ENCODE measurements at regions not wholly inside any gene's neighbourhood (a gene's known extent, or its start where the extent isn't known, plus 50 kb on each side); places are given as distances from the start of the nearest gene placed in this dataset.

DNA sequence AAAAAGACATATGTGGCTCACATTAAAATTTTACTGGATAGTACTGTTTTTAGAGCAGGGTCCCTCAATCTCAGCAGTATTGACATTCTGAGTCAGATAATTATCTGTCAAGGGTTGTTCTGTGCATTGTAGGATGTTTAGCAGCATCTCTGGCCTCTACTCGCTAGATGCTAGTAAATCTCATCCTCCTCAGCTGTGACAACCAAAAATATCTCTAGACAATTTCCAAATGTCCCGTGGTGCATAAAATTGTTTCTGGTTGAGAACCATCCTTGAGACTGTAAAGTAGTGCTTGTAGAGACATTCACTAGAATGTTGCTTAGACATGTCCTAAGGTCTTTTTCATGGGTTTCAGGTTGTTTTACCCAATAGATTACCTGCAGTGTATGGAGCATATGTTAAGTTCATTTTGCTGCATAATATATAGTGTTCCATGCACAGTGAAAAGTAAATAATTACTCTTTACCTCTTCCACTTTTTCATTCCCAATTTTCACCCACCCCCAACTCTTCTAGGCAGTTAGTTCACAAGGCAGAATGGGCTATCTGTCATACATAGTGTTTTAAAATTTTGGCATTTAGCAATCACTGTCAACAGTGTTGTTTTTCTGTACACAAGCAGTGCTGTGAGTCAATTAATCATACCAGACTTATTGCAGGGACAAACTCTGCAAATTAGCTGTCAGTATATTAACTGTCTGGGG is 200.2 kb upstream of the SLC38A2 start:
- Histone ChIP-seq H3K27ac (ENCODE audit: low read length) (no peak overlapping the region), H3K79me2 (replicated peaks; ENCODE audit: insufficient read depth, low read length) (no peaks in the 10 kb centered on the region), H3K9me2 (ENCODE audit: insufficient read depth, low read length) (no peaks in the 10 kb centered on the region), H3K36me3 (ENCODE audit: insufficient read depth, low read length) (no peaks in the 10 kb centered on the region), H2AFZ (ENCODE audit: low read depth, low read length) (no peak overlapping the region), H3K4me2 (ENCODE audit: low read length) (no peak overlapping the region), H4K20me1 (ENCODE audit: insufficient read depth) (no peaks in the 10 kb centered on the region), H3K4me3 (ENCODE audit: low read length) (no peak overlapping the region), H3K9me3 (ENCODE audit: low read length) (no peaks in the 10 kb centered on the region), H3K9ac (ENCODE audit: low read length) (no peak overlapping the region), H3K27me3 (ENCODE audit: insufficient read depth, low read depth, low read length) (no peaks in the 10 kb centered on the region), H3F3A (ENCODE audit: insufficient read depth, low read length, poor library complexity, severe bottlenecking) (no peaks in the 10 kb centered on the region)
- TF ChIP-seq SMC3 (conservative IDR thresholded peaks at IDR 0.05; ENCODE audit: poor library complexity): no peak
- TF ChIP-seq, protein P1, sequence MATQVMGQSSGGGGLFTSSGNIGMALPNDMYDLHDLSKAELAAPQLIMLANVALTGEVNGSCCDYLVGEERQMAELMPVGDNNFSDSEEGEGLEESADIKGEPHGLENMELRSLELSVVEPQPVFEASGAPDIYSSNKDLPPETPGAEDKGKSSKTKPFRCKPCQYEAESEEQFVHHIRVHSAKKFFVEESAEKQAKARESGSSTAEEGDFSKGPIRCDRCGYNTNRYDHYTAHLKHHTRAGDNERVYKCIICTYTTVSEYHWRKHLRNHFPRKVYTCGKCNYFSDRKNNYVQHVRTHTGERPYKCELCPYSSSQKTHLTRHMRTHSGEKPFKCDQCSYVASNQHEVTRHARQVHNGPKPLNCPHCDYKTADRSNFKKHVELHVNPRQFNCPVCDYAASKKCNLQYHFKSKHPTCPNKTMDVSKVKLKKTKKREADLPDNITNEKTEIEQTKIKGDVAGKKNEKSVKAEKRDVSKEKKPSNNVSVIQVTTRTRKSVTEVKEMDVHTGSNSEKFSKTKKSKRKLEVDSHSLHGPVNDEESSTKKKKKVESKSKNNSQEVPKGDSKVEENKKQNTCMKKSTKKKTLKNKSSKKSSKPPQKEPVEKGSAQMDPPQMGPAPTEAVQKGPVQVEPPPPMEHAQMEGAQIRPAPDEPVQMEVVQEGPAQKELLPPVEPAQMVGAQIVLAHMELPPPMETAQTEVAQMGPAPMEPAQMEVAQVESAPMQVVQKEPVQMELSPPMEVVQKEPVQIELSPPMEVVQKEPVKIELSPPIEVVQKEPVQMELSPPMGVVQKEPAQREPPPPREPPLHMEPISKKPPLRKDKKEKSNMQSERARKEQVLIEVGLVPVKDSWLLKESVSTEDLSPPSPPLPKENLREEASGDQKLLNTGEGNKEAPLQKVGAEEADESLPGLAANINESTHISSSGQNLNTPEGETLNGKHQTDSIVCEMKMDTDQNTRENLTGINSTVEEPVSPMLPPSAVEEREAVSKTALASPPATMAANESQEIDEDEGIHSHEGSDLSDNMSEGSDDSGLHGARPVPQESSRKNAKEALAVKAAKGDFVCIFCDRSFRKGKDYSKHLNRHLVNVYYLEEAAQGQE (IDR thresholded peaks at IDR 0.05; ENCODE audit: borderline replicate concordance): no peak
- TF ChIP-seq MXI1 (conservative IDR thresholded peaks at IDR 0.05; ENCODE audit: poor library complexity, severe bottlenecking): no peak
- TF ChIP-seq, protein P2, sequence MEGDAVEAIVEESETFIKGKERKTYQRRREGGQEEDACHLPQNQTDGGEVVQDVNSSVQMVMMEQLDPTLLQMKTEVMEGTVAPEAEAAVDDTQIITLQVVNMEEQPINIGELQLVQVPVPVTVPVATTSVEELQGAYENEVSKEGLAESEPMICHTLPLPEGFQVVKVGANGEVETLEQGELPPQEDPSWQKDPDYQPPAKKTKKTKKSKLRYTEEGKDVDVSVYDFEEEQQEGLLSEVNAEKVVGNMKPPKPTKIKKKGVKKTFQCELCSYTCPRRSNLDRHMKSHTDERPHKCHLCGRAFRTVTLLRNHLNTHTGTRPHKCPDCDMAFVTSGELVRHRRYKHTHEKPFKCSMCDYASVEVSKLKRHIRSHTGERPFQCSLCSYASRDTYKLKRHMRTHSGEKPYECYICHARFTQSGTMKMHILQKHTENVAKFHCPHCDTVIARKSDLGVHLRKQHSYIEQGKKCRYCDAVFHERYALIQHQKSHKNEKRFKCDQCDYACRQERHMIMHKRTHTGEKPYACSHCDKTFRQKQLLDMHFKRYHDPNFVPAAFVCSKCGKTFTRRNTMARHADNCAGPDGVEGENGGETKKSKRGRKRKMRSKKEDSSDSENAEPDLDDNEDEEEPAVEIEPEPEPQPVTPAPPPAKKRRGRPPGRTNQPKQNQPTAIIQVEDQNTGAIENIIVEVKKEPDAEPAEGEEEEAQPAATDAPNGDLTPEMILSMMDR (IDR thresholded peaks at IDR 0.05; ENCODE audit: poor library complexity, severe bottlenecking): no peak
- no peak for TF ChIP-seq RAD21 (conservative IDR thresholded peaks at IDR 0.05)
- no peak for TF ChIP-seq TAF1 (IDR thresholded peaks at IDR 0.05; ENCODE audit: low read depth)
- no peak for TF ChIP-seq POLR2AphosphoS5 (IDR thresholded peaks at IDR 0.05)
- TF ChIP-seq EP300 (conservative IDR thresholded peaks at IDR 0.05; ENCODE audit: poor library complexity, severe bottlenecking): no peak
- no peak for TF ChIP-seq EZH2 (IDR thresholded peaks at IDR 0.05; ENCODE audit: borderline replicate concordance, insufficient read depth, low read length, poor library complexity, severe bottlenecking)

GRCh38 chr12:46571608-46572007 is 199.0 kb upstream of the SLC38A2 start:
- Histone ChIP-seq H3K4me3 (ENCODE audit: low read length) (no peak overlapping the region), H2AFZ (ENCODE audit: low read depth, low read length) (no peak overlapping the region), H3K79me2 (replicated peaks; ENCODE audit: insufficient read depth, low read length) (no peaks in the 10 kb centered on the region), H3F3A (ENCODE audit: insufficient read depth, low read length, poor library complexity, severe bottlenecking) (no peaks in the 10 kb centered on the region), H3K27me3 (ENCODE audit: insufficient read depth, low read depth, low read length) (no peaks in the 10 kb centered on the region), H3K36me3 (ENCODE audit: insufficient read depth, low read length) (no peaks in the 10 kb centered on the region), H3K9me2 (ENCODE audit: insufficient read depth, low read length) (no peaks in the 10 kb centered on the region), H3K4me2 (ENCODE audit: low read length) (no peak overlapping the region), H3K9me3 (ENCODE audit: low read length) (no peaks in the 10 kb centered on the region), H4K20me1 (ENCODE audit: insufficient read depth) (no peaks in the 10 kb centered on the region), H3K27ac (ENCODE audit: low read length) (no peak overlapping the region), H3K9ac (ENCODE audit: low read length) (no peak overlapping the region)
- TF ChIP-seq RAD21 (conservative IDR thresholded peaks at IDR 0.05) (no peak), SMC3 (conservative IDR thresholded peaks at IDR 0.05; ENCODE audit: poor library complexity) (no peak), EP300 (conservative IDR thresholded peaks at IDR 0.05; ENCODE audit: poor library complexity, severe bottlenecking) (no peak), TAF1 (IDR thresholded peaks at IDR 0.05; ENCODE audit: low read depth) (no peak), EZH2 (IDR thresholded peaks at IDR 0.05; ENCODE audit: borderline replicate concordance, insufficient read depth, low read length, poor library complexity, severe bottlenecking) (no peak), POLR2AphosphoS5 (IDR thresholded peaks at IDR 0.05) (no peak), MXI1 (conservative IDR thresholded peaks at IDR 0.05; ENCODE audit: poor library complexity, severe bottlenecking) (no peak)
- TF ChIP-seq, protein P1 (IDR thresholded peaks at IDR 0.05; ENCODE audit: borderline replicate concordance): no peak
- TF ChIP-seq, protein P2 (IDR thresholded peaks at IDR 0.05; ENCODE audit: poor library complexity, severe bottlenecking): no peak
